ENCODE measurements at regions not wholly inside any gene's neighbourhood (a gene's known extent, or its start where the extent isn't known, plus 50 kb on each side); places are given as distances from the start of the nearest gene placed in this dataset.

DNA sequence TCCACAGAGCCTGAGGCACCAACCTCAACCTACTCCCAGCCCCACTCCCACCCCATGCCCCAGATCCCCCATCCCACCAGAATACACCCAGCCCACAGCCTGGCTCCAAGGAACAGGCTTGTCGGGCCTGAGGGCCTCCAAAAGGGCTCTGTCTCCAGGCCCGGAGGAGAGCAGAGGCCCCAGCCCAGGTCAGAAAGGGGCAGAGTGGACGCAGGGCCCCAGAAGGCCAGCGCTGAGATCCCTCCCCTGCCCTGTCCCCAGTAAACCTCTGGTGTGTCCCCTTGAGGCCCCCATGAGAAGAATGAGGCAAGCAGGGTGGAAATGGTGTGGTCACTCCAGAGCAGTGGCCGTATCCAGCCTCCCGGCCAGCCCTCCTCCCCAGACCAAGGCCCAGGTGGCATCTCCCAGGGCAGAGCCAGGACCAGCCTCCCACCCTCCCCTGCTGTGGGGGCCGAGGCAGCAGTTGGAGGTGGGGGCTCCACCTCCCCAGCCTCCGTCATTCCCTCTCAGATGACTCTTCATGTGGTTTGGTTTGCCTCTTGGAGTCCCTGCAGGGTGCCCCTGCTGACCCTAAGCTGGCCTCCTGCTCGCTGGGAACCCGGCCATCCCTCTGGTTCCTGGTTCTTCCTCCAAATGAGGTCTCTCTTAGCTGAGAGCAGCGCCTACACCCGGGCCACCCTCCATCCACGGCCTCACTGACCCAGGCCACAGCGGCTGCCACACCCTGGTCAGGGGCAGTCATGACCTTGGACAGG, 195.0 kb downstream of the IGLL1 start (continued):
- no peak for TF ChIP-seq CHD7 (IDR thresholded peaks at IDR 0.05; ENCODE audit: insufficient replicate concordance, low read length)
- no peak for TF ChIP-seq RFX5 (IDR thresholded peaks at IDR 0.05; ENCODE audit: borderline replicate concordance, low read depth, low read length)
- no peak for TF ChIP-seq RAD21 (IDR thresholded peaks at IDR 0.05 in 1 of 2, conservative IDR thresholded peaks at IDR 0.05 in 1 of 2; ENCODE audit: low read depth in 2 of 2, low read length in 2 of 2)
- no peak for TF ChIP-seq ZNF274 (IDR thresholded peaks at IDR 0.05; ENCODE audit: borderline replicate concordance, extremely low read depth, low read length)
- TF ChIP-seq EGR1 (IDR thresholded peaks at IDR 0.05; ENCODE audit: borderline replicate concordance, low read depth, low read length) = no peak
- TF ChIP-seq SIN3A (conservative IDR thresholded peaks at IDR 0.05 in 1 of 2, IDR thresholded peaks at IDR 0.05 in 1 of 2; ENCODE audit: low read depth in 1 of 2, low read length in 2 of 2) = no peak
- TF ChIP-seq NRF1 (IDR thresholded peaks at IDR 0.05; ENCODE audit: low read depth, low read length) = no peak
- no peak for TF ChIP-seq SAP30 (IDR thresholded peaks at IDR 0.05; ENCODE audit: insufficient read depth, insufficient replicate concordance, low read length)
- no peak for TF ChIP-seq SRF (IDR thresholded peaks at IDR 0.05; ENCODE audit: low read depth, low read length)
- TF ChIP-seq MAFK (IDR thresholded peaks at IDR 0.05; ENCODE audit: low read depth, low read length) = no peak

Measured in H1 (cell line).